Endodermal cell (in vitro differentiated cells): ENCODE measurements at regions not wholly inside any gene's neighbourhood (a gene's known extent, or its start where the extent isn't known, plus 50 kb on each side); places are given as distances from the start of the nearest gene placed in this dataset.
"Not testable (repeated sequence)": the region's sequence is repeated elsewhere in the genome, so short reads cannot be mapped to it uniquely, and the experiment has no call there.

Experiments used
- DNase-seq: peaks from one replicate; pipeline ENCODE4 v3.0.0-alpha.2; 2017
- H3K27ac ChIP-seq: 2 replicates; pipeline ENCODE4 v1.5.1; 2013; ENCODE audit warnings: mild to moderate bottlenecking, low read depth, low read length, moderate library complexity
- H3K27me3 ChIP-seq: 2 replicates; pipeline ENCODE4 v1.6.1; 2013; ENCODE audit warnings: mild to moderate bottlenecking, low read length, moderate library complexity; ENCODE audit not compliant: insufficient read depth, control insufficient read depth, poor library complexity, severe bottlenecking
- H3K36me3 ChIP-seq: 2 replicates; pipeline ENCODE4 v1.7.0; 2013; ENCODE audit warnings: mild to moderate bottlenecking, low read length, moderate library complexity; ENCODE audit not compliant: control insufficient read depth, insufficient read depth
- H3K4me1 ChIP-seq: one replicate; pipeline ENCODE4 v1.7.0; 2013; ENCODE audit warnings: low read length; ENCODE audit not compliant: control insufficient read depth, insufficient read depth
- H3K4me3 ChIP-seq: 2 replicates; pipeline ENCODE4 v1.5.1; 2013; ENCODE audit warnings: mild to moderate bottlenecking, low read length, moderate library complexity
- H3K9ac ChIP-seq: 2 replicates; pipeline ENCODE4 v1.6.1; 2013; ENCODE audit warnings: mild to moderate bottlenecking, low read length, moderate library complexity; ENCODE audit not compliant: poor library complexity, severe bottlenecking; ENCODE audit errors: extremely low read depth
- H3K9me3 ChIP-seq: 2 replicates; pipeline ENCODE4 v1.6.1; 2013; ENCODE audit warnings: mild to moderate bottlenecking, low read length, moderate library complexity; ENCODE audit not compliant: control insufficient read depth
- H3K27ac Mint-ChIP-seq: 2 replicates; pipeline ENCODE4 v1.8.0; 2020; ENCODE audit warnings: mixed read lengths
- H3K27me3 Mint-ChIP-seq: 2 replicates; pipeline ENCODE4 v1.8.0; 2021; ENCODE audit warnings: mild to moderate bottlenecking, mixed read lengths; ENCODE audit not compliant: insufficient read depth
- H3K36me3 Mint-ChIP-seq: 2 replicates; pipeline ENCODE4 v1.8.0; 2020; ENCODE audit warnings: low read depth, mixed read lengths
- H3K4me1 Mint-ChIP-seq: 2 replicates; pipeline ENCODE4 v1.8.0; 2020; ENCODE audit warnings: mixed read lengths
- H3K4me3 Mint-ChIP-seq: 2 replicates; pipeline ENCODE4 v1.8.0; 2020; ENCODE audit warnings: mild to moderate bottlenecking, moderate library complexity, mixed read lengths
- H3K9me3 Mint-ChIP-seq: 2 replicates; pipeline ENCODE4 v1.8.0; 2020; ENCODE audit warnings: mild to moderate bottlenecking, mixed read lengths
- WGBS, 2 experiments: methylation state at CpG; one replicate each; pipeline versions ENCODE4 v1.1.5 to v1.1.7; 2013; ENCODE audit warnings: missing lambda C conversion rate in 2 of 2, mixed read lengths in 1 of 2; ENCODE audit not compliant: insufficient coverage in 1 of 2, insufficient read length in 1 of 2; 5-methylcytosine and 5-hydroxymethylcytosine counted together

- not testable (repeated sequence) for H3K4me3 Mint-ChIP-seq, H3K27me3 Mint-ChIP-seq
Observed at GRCh38 chr17:21780293-21780888, 88.1 kb downstream of the KCNJ18 start.

DNA sequence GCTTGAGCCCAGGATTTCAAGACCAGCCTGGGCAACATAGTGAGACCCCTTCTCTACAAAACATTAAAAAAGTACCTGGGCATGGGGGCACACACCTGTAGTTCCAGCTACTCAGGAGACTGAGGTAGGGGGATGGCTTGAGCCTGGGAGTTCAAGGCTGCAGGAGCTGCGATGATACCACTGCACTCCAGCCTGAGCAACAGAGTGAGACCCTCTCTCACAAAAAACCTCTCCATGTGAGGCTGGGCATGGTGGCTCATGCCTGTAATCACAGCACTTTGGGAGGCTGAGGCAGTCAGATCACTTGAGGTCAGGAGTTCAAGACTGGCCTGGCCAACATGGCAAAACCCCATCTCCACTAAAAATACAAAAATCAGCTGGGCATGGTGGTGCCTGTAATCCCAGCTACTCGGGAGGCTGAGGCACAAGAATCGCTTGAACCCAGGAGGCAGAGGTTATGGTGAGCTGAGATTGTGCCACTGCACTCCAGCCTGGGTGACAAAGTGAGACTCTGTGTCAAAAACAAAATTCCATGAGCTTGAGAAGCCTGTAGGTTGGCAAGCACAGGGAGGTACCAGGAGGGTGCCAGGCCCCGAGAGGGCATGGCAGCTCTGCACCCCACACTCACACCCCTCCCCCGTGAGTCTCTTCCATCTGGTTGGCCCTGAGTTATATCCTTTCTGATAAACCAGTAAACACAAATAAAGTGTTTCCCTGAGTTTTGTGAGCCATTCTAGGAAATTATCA is 88.8 kb downstream of the KCNJ18 start:
- not testable (repeated sequence) for H3K4me1 ChIP-seq, H3K9ac ChIP-seq, H3K4me1 Mint-ChIP-seq, H3K27me3 Mint-ChIP-seq, H3K9me3 ChIP-seq, H3K4me3 ChIP-seq, H3K27me3 ChIP-seq, DNase-seq, H3K27ac Mint-ChIP-seq, H3K4me3 Mint-ChIP-seq, H3K36me3 Mint-ChIP-seq, H3K27ac ChIP-seq, H3K36me3 ChIP-seq
- WGBS, 2 experiments, result 66% methylated on average over 5 of the region's 5 CpGs; no CpG with 5 or more reads in 1 of the 2 experiments
- H3K9me3 Mint-ChIP-seq, result peaks cover 73% of the 10 kb centered on the region

More at GRCh38 chr17:21780293-21780888, 88.1 kb downstream of the KCNJ18 start:
- 90 to 100% methylated on average over 2 of the region's 8 CpGs for WGBS, 2 experiments
- not testable (repeated sequence) for H3K27me3 ChIP-seq, H3K9ac ChIP-seq, H3K27ac ChIP-seq, DNase-seq, H3K36me3 ChIP-seq, H3K36me3 Mint-ChIP-seq, H3K4me1 Mint-ChIP-seq, H3K4me3 ChIP-seq, H3K27ac Mint-ChIP-seq, H3K4me1 ChIP-seq, H3K9me3 ChIP-seq
- peaks cover 75% of the 10 kb centered on the region for H3K9me3 Mint-ChIP-seq

GRCh38 chr17:21781666-21782024 is 89.3 kb downstream of the KCNJ18 start:
- peaks cover 72% of the 10 kb centered on the region for H3K9me3 Mint-ChIP-seq
- not testable (repeated sequence) for H3K27ac Mint-ChIP-seq, H3K36me3 ChIP-seq, H3K36me3 Mint-ChIP-seq, DNase-seq, H3K27me3 ChIP-seq, H3K4me3 Mint-ChIP-seq, H3K4me1 ChIP-seq, H3K9ac ChIP-seq, H3K4me1 Mint-ChIP-seq, H3K9me3 ChIP-seq, H3K27me3 Mint-ChIP-seq, H3K27ac ChIP-seq, H3K4me3 ChIP-seq
- 43 to 57% methylated on average over 1 to 8 of the region's 9 CpGs for WGBS, 2 experiments

DNA sequence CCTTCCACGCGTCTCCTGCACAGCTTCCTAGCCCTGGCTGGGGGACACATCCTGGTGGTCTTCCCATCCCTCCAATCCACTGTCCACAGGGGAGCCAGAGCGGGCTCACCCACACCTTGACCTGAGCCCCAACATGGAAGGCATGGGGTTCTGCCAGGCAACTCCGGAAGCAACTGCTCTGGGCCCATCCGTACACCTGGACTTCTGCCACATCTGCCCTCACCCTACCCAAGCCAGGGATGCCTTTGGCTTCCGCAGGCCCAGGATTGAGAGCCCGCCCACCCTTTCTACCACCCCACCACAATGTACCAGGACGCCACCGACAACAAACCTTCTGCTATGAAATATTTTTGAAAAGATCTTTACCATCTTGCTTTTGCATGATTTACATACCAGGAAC is 89.8 kb downstream of the KCNJ18 start:
- not testable (repeated sequence) for H3K36me3 ChIP-seq, H3K4me3 ChIP-seq, H3K4me1 Mint-ChIP-seq, H3K27ac Mint-ChIP-seq, H3K4me3 Mint-ChIP-seq, H3K9ac ChIP-seq, H3K9me3 ChIP-seq, H3K4me1 ChIP-seq, H3K36me3 Mint-ChIP-seq, DNase-seq, H3K27me3 Mint-ChIP-seq, H3K27me3 ChIP-seq, H3K27ac ChIP-seq
- H3K9me3 Mint-ChIP-seq, result peaks cover 70% of the 10 kb centered on the region
- WGBS, 2 experiments, result 66% methylated on average over 3 of the region's 9 CpGs; no CpG with 5 or more reads in 1 of the 2 experiments

GRCh38 chr17:21782604-21783003 is 90.3 kb downstream of the KCNJ18 start:
- not testable (repeated sequence) for H3K27ac Mint-ChIP-seq, DNase-seq, H3K27me3 ChIP-seq, H3K4me1 ChIP-seq, H3K4me1 Mint-ChIP-seq, H3K27ac ChIP-seq, H3K27me3 Mint-ChIP-seq, H3K4me3 ChIP-seq, H3K4me3 Mint-ChIP-seq, H3K36me3 Mint-ChIP-seq, H3K36me3 ChIP-seq, H3K9me3 ChIP-seq, H3K9ac ChIP-seq
- WGBS, 2 experiments, result 50 to 89% methylated on average over 1 to 6 of the region's 6 CpGs
- H3K9me3 Mint-ChIP-seq, result peaks cover 68% of the 10 kb centered on the region

GRCh38 chr17:21783017-21783416 is 90.7 kb downstream of the KCNJ18 start:
- WGBS, 2 experiments, result 78% methylated on average over 5 of the region's 8 CpGs; no CpG with 5 or more reads in 1 of the 2 experiments
- H3K4me3 ChIP-seq, H3K27me3 ChIP-seq, H3K36me3 Mint-ChIP-seq, H3K27ac Mint-ChIP-seq, H3K9ac ChIP-seq, H3K4me3 Mint-ChIP-seq, H3K4me1 Mint-ChIP-seq, H3K27me3 Mint-ChIP-seq, H3K9me3 ChIP-seq, H3K4me1 ChIP-seq, H3K36me3 ChIP-seq, H3K27ac ChIP-seq, DNase-seq: not testable (repeated sequence)
- H3K9me3 Mint-ChIP-seq, result peaks cover 70% of the 10 kb centered on the region

GRCh38 chr17:21814272-21814671 is 121.9 kb downstream of the KCNJ18 start:
- H3K9me3 ChIP-seq, result peaks cover 50% of the 10 kb centered on the region
- H3K4me1 Mint-ChIP-seq, H3K4me1 ChIP-seq, H3K9ac ChIP-seq, H3K4me3 ChIP-seq, H3K36me3 ChIP-seq, H3K27ac Mint-ChIP-seq, H3K27ac ChIP-seq, DNase-seq, H3K4me3 Mint-ChIP-seq, H3K27me3 Mint-ChIP-seq, H3K36me3 Mint-ChIP-seq, H3K27me3 ChIP-seq: not testable (repeated sequence)
- WGBS, 2 experiments, result 80 to 86% methylated on average over 9 of the region's 9 CpGs
- peaks cover 48% of the 10 kb centered on the region for H3K9me3 Mint-ChIP-seq
